ENCODE measurements at regions not wholly inside any gene's neighbourhood (a gene's known extent, or its start where the extent isn't known, plus 50 kb on each side); places are given as distances from the start of the nearest gene placed in this dataset.
A peak's percentile ranks its signal among the peaks of the same experiment; 100 is the strongest.
"Not testable (repeated sequence)": the region's sequence is repeated elsewhere in the genome, so short reads cannot be mapped to it uniquely, and the experiment has no call there.

DNA sequence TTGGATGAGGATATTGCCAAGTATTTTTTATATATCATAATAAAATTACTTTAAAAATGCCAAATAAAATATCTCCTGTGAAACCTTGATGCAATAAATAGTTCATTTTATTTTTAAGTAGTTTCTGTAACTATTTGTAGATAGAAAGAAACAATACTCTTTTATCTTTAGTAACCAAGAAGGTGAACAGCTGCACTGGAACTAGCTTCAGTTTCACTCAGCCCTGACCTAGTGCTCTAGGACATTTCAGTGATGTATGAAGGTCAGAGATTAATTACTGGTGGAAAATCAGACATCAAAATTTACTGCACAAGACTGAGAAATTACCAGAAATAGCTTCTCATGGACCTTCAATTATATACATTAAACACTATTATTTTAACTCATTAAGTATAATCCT is 1305.0 kb downstream of the CNTNAP5 start:
- intact Hi-C loops (cut with DNase I, micrococcal nuclease), result no loop called here
- Histone ChIP-seq H3K36me3 (ENCODE audit: low read depth) (no peaks in the 10 kb centered on the region), H3K9me3 (no peaks in the 10 kb centered on the region), H3K4me1 (ENCODE audit: low read depth) (no peaks in the 10 kb centered on the region), H3K4me3 (no peak overlapping the region)
- TF ChIP-seq, protein P1, sequence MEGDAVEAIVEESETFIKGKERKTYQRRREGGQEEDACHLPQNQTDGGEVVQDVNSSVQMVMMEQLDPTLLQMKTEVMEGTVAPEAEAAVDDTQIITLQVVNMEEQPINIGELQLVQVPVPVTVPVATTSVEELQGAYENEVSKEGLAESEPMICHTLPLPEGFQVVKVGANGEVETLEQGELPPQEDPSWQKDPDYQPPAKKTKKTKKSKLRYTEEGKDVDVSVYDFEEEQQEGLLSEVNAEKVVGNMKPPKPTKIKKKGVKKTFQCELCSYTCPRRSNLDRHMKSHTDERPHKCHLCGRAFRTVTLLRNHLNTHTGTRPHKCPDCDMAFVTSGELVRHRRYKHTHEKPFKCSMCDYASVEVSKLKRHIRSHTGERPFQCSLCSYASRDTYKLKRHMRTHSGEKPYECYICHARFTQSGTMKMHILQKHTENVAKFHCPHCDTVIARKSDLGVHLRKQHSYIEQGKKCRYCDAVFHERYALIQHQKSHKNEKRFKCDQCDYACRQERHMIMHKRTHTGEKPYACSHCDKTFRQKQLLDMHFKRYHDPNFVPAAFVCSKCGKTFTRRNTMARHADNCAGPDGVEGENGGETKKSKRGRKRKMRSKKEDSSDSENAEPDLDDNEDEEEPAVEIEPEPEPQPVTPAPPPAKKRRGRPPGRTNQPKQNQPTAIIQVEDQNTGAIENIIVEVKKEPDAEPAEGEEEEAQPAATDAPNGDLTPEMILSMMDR (IDR thresholded peaks at IDR 0.05), result no peak
- ATAC-seq, result no peak
- DNase-seq, result no peak

DNA sequence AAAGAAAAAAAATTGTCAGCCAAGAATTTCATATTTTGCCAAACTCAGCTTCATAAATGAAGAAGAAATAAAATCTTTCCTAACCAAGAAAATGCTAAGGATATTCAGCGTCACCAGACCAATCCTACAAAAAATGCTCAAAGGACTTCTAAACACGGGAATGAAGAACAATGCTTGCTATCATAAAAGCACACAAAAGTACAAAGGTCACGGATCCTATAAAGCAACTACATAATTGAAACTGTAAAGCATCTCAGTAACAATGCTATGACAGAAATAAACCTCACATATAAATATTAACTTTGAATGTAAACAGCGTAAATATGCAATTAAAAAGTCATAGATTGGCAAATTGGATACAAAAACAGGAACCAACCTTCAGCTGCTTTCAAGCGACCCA is 1314.6 kb upstream of the GYPC start:
- TF ChIP-seq, protein P1 (IDR thresholded peaks at IDR 0.05), result no peak
- Histone ChIP-seq H3K36me3 (ENCODE audit: low read depth) (no peaks in the 10 kb centered on the region), H3K4me1 (ENCODE audit: low read depth) (peaks cover 5% of the 10 kb centered on the region), H3K4me3 (no peak overlapping the region), H3K9me3 (no peaks in the 10 kb centered on the region)
- ATAC-seq (peak; percentile 71), DNase-seq (no peak)
- intact Hi-C loops (cut with DNase I, micrococcal nuclease), result no loop called here

DNA sequence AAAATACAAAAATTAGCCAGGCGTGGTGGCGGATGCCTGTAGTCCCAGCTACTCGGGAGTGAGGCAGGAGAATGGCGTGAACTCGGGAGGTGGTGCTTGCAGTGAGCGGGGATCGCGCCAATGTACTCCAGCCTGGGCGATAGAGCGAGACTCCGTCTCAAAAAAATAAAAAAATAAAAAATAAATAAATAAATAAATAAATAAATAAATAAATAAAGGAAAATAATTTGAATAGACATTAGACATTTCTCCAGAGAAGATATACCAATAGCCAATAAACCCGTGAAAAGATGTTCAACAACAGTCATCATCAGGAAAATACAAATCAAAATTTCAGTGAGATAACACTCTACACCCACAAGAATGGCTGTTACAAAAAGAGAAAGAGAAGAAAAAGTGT is 1302.4 kb upstream of the GYPC start:
- ATAC-seq; H3K36me3 ChIP-seq (ENCODE audit: low read depth); DNase-seq; H3K9me3 ChIP-seq; intact Hi-C loops (cut with DNase I, micrococcal nuclease); H3K4me1 ChIP-seq (ENCODE audit: low read depth); H3K4me3 ChIP-seq: not testable (repeated sequence)

DNA sequence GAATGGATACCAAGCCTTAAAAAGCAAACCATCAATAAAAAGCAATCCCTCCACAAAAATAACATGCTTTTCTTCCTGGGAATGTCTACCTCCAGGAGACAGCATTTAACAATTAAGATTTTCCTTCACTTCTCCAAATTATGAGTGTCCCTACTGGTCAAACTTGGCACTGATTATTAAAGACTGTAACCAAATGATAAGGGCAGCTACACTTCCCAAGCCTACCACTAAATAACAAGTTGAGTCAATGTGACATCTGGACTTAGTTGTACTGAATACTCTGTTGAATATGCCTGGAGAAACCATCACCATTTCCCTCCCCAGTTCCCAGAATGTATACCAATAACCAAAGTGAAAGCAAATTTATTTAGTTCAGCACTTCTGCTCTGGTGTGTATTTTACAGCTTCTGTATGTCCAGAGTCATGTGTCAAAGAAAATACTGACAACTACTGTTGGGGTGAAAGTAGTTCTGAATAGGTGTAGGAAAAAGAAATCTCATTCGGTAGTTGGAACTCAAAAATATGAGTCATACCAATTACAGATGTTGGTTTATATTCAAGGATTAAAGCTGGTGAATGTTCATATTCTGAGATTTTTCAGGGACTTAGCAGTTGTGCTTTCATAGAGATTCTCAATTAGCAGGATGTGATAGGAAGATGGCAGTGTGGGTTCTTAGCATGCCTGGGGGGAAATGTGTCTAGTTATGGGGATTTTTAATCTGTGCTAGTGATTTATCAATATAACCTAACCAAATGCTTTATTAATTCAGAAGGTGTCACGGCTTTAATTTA is 1291.6 kb upstream of the GYPC start:
- H3K4me3 ChIP-seq, result no peak overlapping the region
- intact Hi-C loops (cut with DNase I, micrococcal nuclease), result no loop called here
- DNase-seq (no peak), ATAC-seq (no peak)
- H3K4me1 ChIP-seq (ENCODE audit: low read depth), result no peaks in the 10 kb centered on the region
- no peaks in the 10 kb centered on the region for H3K36me3 ChIP-seq (ENCODE audit: low read depth)
- H3K9me3 ChIP-seq, result no peaks in the 10 kb centered on the region
- TF ChIP-seq, protein P1 (IDR thresholded peaks at IDR 0.05), result no peak

DNA sequence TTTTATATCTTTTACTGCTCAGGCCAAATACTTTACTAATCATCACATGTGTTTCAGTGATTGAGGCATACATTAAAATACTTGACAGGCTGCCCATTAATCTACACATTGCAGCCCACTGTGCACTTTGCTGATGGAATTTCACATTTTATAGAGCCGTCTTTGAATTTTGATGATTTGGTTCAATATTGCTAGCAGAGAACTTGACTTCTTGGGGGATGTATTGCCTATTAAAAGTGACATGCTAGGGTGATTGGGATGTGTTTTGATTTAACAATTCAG is 1291.0 kb upstream of the GYPC start:
- TF ChIP-seq, protein P1 (IDR thresholded peaks at IDR 0.05), result no peak
- H3K4me1 ChIP-seq (ENCODE audit: low read depth), result no peaks in the 10 kb centered on the region
- no peaks in the 10 kb centered on the region for H3K9me3 ChIP-seq
- intact Hi-C loops (cut with DNase I, micrococcal nuclease), result no loop called here
- no peak overlapping the region for H3K4me3 ChIP-seq
- ATAC-seq (no peak), DNase-seq (no peak)
- no peaks in the 10 kb centered on the region for H3K36me3 ChIP-seq (ENCODE audit: low read depth)

DNA sequence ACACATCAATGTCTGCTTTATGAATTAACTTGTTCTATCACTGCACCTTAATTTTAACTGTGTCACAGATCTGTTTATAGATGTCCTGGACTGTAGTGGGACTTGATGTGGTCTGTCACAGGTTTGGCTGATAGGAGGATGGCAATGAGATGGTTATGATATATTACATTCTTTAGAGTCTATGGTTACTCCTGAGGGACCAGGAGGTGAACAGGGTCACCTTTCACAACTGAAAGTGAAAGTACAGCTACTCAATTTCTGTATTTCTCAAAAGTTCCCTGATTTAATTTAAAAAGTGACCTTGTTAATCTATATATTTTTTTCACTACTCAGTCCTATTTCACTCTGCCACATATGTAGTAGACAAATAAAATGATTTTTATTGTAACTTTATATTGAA is 1284.1 kb upstream of the GYPC start:
- TF ChIP-seq, protein P1 (IDR thresholded peaks at IDR 0.05), result no peak
- Histone ChIP-seq H3K4me3 (no peak overlapping the region), H3K36me3 (ENCODE audit: low read depth) (no peaks in the 10 kb centered on the region), H3K4me1 (ENCODE audit: low read depth) (no peaks in the 10 kb centered on the region), H3K9me3 (no peaks in the 10 kb centered on the region)
- ATAC-seq, result no peak
- intact Hi-C loops (cut with DNase I, micrococcal nuclease), result no loop called here
- DNase-seq, result no peak

Data from mucosa of descending colon (tissue), 3 donors.